ENCODE measurements at regions not wholly inside any gene's neighbourhood (a gene's known extent, or its start where the extent isn't known, plus 50 kb on each side); places are given as distances from the start of the nearest gene placed in this dataset.

- in situ Hi-C loops (cut with MboI; ENCODE audit: low pct_unique_long_range_greater_than_20kb, low sequenced_read_pairs), result no loop called here
- no peak for DNase-seq
Measured at GRCh38 chr2:234293973-234294372, 202.9 kb downstream of the ARL4C start.

- DNase-seq, result peak; percentile 39
- in situ Hi-C loops (cut with MboI; ENCODE audit: low pct_unique_long_range_greater_than_20kb, low sequenced_read_pairs), result no loop called here
Measured at GRCh38 chr2:234292962-234293243, 204.0 kb downstream of the ARL4C start.

GRCh38 chr2:234292205-234292961 is 204.5 kb downstream of the ARL4C start:
- in situ Hi-C loops (cut with MboI; ENCODE audit: low pct_unique_long_range_greater_than_20kb, low sequenced_read_pairs), result no loop called here
- peak; percentile 46 for DNase-seq

GRCh38 chr2:234291765-234292204 is 205.1 kb downstream of the ARL4C start:
- in situ Hi-C loops (cut with MboI; ENCODE audit: low pct_unique_long_range_greater_than_20kb, low sequenced_read_pairs), result no loop called here

GRCh38 chr2:234290671-234291070 is 206.2 kb downstream of the ARL4C start:
- in situ Hi-C loops (cut with MboI; ENCODE audit: low pct_unique_long_range_greater_than_20kb, low sequenced_read_pairs), result no loop called here
- peak; percentile 14 for DNase-seq

More at GRCh38 chr2:234291765-234292204, 205.1 kb downstream of the ARL4C start:
- peak; percentile 50 for DNase-seq

GRCh38 chr2:234289834-234290590 is 206.9 kb downstream of the ARL4C start:
- DNase-seq, result no peak

GRCh38 chr2:234288974-234289455 is 207.9 kb downstream of the ARL4C start:
- in situ Hi-C loops (cut with MboI; ENCODE audit: low pct_unique_long_range_greater_than_20kb, low sequenced_read_pairs), result no loop called here
- DNase-seq, result peak; percentile 47

More at GRCh38 chr2:234289834-234290590, 206.9 kb downstream of the ARL4C start:
- in situ Hi-C loops (cut with MboI; ENCODE audit: low pct_unique_long_range_greater_than_20kb, low sequenced_read_pairs), result no loop called here

GRCh38 chr2:234287650-234288049 is 209.2 kb downstream of the ARL4C start:
- in situ Hi-C loops (cut with MboI; ENCODE audit: low pct_unique_long_range_greater_than_20kb, low sequenced_read_pairs), result no loop called here
- DNase-seq, result no peak

- in situ Hi-C loops (cut with MboI; ENCODE audit: low pct_unique_long_range_greater_than_20kb, low sequenced_read_pairs), result no loop called here
- no peak for DNase-seq
Measured at GRCh38 chr2:234286956-234287355, 209.9 kb downstream of the ARL4C start.

GRCh38 chr2:234286118-234286598 is 210.7 kb downstream of the ARL4C start:
- in situ Hi-C loops (cut with MboI; ENCODE audit: low pct_unique_long_range_greater_than_20kb, low sequenced_read_pairs), result no loop called here
- DNase-seq, result no peak

GRCh38 chr2:234285541-234285940 is 211.3 kb downstream of the ARL4C start:
- in situ Hi-C loops (cut with MboI; ENCODE audit: low pct_unique_long_range_greater_than_20kb, low sequenced_read_pairs), result no loop called here
- no peak for DNase-seq

GRCh38 chr2:234279637-234280036 is 217.2 kb downstream of the ARL4C start:
- in situ Hi-C loops (cut with MboI; ENCODE audit: low pct_unique_long_range_greater_than_20kb, low sequenced_read_pairs), result no loop called here

GRCh38 chr2:234278556-234279255 is 218.2 kb downstream of the ARL4C start:
- DNase-seq, result no peak
- in situ Hi-C loops (cut with MboI; ENCODE audit: low pct_unique_long_range_greater_than_20kb, low sequenced_read_pairs), result no loop called here

More at GRCh38 chr2:234279637-234280036, 217.2 kb downstream of the ARL4C start:
- DNase-seq, result no peak

- in situ Hi-C loops (cut with MboI; ENCODE audit: low pct_unique_long_range_greater_than_20kb, low sequenced_read_pairs), result no loop called here
- no peak for DNase-seq
Measured at GRCh38 chr2:234275515-234275914, 221.4 kb downstream of the ARL4C start.

GRCh38 chr2:234273887-234274584 is 222.8 kb downstream of the ARL4C start:
- in situ Hi-C loops (cut with MboI; ENCODE audit: low pct_unique_long_range_greater_than_20kb, low sequenced_read_pairs), result no loop called here
- no peak for DNase-seq

- no peak for DNase-seq
- in situ Hi-C loops (cut with MboI; ENCODE audit: low pct_unique_long_range_greater_than_20kb, low sequenced_read_pairs), result no loop called here
Measured at GRCh38 chr2:234272069-234272850, 221.8 kb downstream of the SPP2 start.

- in situ Hi-C loops (cut with MboI; ENCODE audit: low pct_unique_long_range_greater_than_20kb, low sequenced_read_pairs), result no loop called here
Measured at GRCh38 chr2:234271338-234271737, 220.8 kb downstream of the SPP2 start.

GRCh38 chr2:234269769-234270204 is 219.3 kb downstream of the SPP2 start:
- DNase-seq, result no peak
- in situ Hi-C loops (cut with MboI; ENCODE audit: low pct_unique_long_range_greater_than_20kb, low sequenced_read_pairs), result no loop called here

More at GRCh38 chr2:234271338-234271737, 220.8 kb downstream of the SPP2 start:
- no peak for DNase-seq

All from KBM-7 (cell line).